Ovary (tissue), 3 donors: ENCODE measurements at regions not wholly inside any gene's neighbourhood (a gene's known extent, or its start where the extent isn't known, plus 50 kb on each side); places are given as distances from the start of the nearest gene placed in this dataset.

Source experiments
- EP300 ChIP-seq: sonication (generic); formaldehyde crosslinking; IDR thresholded peaks from one replicate; pipeline ENCODE4 v1.6.1; 2017; ENCODE audit warnings: antibody characterized with exemption
- POLR2A ChIP-seq: fragments of 450-650 bp; IDR thresholded peaks from one replicate; pipeline ENCODE4 v1.6.1; 2017; ENCODE audit warnings: antibody characterized with exemption, mild to moderate bottlenecking, moderate library complexity
- TF ChIP-seq, protein P1 (sequence below), 3 donors: fragments of 450-650 bp in 2 of 3; fragments of 200-600 bp in 1 of 3; IDR thresholded peaks; one replicate each; pipeline versions ENCODE4 v1.5.1 to v1.8.0; 2016 to 2022; ENCODE audit warnings: antibody characterized with exemption in 3 of 3, mild to moderate bottlenecking in 1 of 3
- donor health status: DM: no; HTN: no; CAD: no.

DNA sequence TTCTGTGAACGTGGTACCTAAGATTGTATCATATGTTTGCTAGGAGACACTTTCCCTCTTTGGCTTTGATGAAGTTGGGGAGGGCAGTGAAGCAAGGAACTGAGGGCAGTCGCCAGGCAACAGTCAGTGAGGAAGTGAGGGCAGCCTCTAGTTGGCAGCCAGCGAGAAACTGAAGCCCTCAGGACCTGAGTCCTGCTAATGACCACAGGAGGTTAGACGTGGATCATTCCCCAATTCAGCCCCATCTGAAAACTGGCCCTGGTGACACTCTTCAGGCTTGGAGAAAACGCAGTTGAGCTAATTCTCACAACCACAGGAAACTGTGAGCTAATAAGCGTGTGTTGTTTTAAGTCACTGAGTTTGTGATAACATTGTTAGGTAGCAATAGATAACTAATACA, 84.5 kb upstream of the REG3G start:
- no peak for TF ChIP-seq EP300
- TF ChIP-seq, protein P1, sequence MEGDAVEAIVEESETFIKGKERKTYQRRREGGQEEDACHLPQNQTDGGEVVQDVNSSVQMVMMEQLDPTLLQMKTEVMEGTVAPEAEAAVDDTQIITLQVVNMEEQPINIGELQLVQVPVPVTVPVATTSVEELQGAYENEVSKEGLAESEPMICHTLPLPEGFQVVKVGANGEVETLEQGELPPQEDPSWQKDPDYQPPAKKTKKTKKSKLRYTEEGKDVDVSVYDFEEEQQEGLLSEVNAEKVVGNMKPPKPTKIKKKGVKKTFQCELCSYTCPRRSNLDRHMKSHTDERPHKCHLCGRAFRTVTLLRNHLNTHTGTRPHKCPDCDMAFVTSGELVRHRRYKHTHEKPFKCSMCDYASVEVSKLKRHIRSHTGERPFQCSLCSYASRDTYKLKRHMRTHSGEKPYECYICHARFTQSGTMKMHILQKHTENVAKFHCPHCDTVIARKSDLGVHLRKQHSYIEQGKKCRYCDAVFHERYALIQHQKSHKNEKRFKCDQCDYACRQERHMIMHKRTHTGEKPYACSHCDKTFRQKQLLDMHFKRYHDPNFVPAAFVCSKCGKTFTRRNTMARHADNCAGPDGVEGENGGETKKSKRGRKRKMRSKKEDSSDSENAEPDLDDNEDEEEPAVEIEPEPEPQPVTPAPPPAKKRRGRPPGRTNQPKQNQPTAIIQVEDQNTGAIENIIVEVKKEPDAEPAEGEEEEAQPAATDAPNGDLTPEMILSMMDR (IDR thresholded peaks at IDR 0.05) = no peak
- TF ChIP-seq POLR2A = no peak
